ENCODE measurements at regions not wholly inside any gene's neighbourhood (a gene's known extent, or its start where the extent isn't known, plus 50 kb on each side); places are given as distances from the start of the nearest gene placed in this dataset.
A peak's percentile ranks its signal among the peaks of the same experiment; 100 is the strongest.

- H3K4me3 ChIP-seq (replicated peaks in 1 of 2; ENCODE audit: low read depth in 2 of 2, low read length in 2 of 2) = no peak overlapping the region
- no peak for TF ChIP-seq CTCF (IDR thresholded peaks at IDR 0.05; ENCODE audit: low read depth, low read length)
- DNase-seq (ENCODE audit: low read depth in 2 of 2) = peak; percentile 51 to 60
Measured at GRCh38 chr2:19764998-19765397, 136.8 kb downstream of the TTC32 start.

GRCh38 chr2:19763731-19764130 lies 138.1 kb downstream of the TTC32 start:
- no peak for DNase-seq (ENCODE audit: low read depth in 2 of 2)
- no peak overlapping the region for H3K4me3 ChIP-seq (replicated peaks in 1 of 2; ENCODE audit: low read depth in 2 of 2, low read length in 2 of 2)
- no peak for TF ChIP-seq CTCF (IDR thresholded peaks at IDR 0.05; ENCODE audit: low read depth, low read length)

DNA sequence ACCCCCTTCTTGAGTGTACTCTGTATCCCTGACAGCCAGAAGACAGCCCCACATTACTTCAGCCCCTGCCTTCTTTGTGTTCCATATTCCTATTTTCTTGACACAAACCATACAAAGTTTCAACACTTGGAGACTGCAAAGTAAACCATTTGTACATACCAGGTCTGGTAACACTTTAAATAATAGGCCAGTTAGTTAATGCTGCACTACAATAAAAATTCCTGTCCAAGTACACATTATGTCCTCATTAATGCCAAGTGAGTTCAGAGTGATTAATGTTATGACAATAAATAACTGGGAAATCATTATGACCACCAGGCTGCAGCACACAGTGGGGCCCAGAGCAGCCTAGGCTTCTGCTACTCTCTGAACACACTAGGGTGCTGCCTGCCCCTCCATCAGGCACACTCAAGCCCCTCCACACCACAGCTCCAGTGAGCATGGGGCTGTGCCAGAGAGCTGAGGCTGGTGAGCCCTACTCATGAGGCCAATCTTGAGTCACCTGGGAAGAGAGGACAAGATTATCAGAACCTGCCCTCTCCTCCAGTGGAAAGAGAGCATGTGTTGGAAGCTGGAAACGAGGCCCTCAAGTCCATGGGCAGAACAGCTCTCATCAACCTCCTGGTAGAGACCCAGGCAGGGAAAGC lies 138.7 kb downstream of the TTC32 start:
- no peak overlapping the region for H3K4me3 ChIP-seq (replicated peaks in 1 of 2; ENCODE audit: low read depth in 2 of 2, low read length in 2 of 2)
- TF ChIP-seq CTCF (IDR thresholded peaks at IDR 0.05; ENCODE audit: low read depth, low read length) = no peak
- no peak for DNase-seq (ENCODE audit: low read depth in 2 of 2)

GRCh38 chr2:19762142-19762541 lies 139.6 kb downstream of the TTC32 start:
- DNase-seq (ENCODE audit: low read depth in 2 of 2) = peak in 1 of 2 donors; percentile 65
- no peak for TF ChIP-seq CTCF (IDR thresholded peaks at IDR 0.05; ENCODE audit: low read depth, low read length)

GRCh38 chr2:19759880-19760279 lies 141.9 kb downstream of the TTC32 start:
- no peak for TF ChIP-seq CTCF (IDR thresholded peaks at IDR 0.05; ENCODE audit: low read depth, low read length)
- no peak for DNase-seq (ENCODE audit: low read depth in 2 of 2)
- no peak overlapping the region for H3K4me3 ChIP-seq (replicated peaks in 1 of 2; ENCODE audit: low read depth in 2 of 2, low read length in 2 of 2)

More at GRCh38 chr2:19762142-19762541, 139.6 kb downstream of the TTC32 start:
- no peak overlapping the region for H3K4me3 ChIP-seq (replicated peaks in 1 of 2; ENCODE audit: low read depth in 2 of 2, low read length in 2 of 2)

DNA sequence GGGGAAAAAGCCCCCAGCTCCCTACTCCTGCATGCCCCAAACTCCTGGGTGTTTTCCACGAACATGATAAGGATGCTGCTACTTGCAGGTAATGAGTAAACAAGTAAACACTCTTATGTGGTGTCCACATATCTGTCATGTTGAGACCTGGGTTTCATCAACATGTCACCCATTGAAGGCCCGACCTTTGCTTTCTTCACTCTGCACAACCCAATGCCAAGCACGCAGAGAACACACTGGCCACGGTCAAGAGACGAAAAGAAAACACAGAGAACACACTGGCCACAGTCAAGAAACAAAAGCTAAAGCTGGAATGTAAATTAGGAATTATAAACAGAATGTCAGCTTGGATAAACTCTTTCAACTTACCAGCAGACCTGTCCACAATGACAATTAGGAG lies 143.1 kb downstream of the TTC32 start:
- no peak overlapping the region for H3K4me3 ChIP-seq (replicated peaks in 1 of 2; ENCODE audit: low read depth in 2 of 2, low read length in 2 of 2)
- no peak for DNase-seq (ENCODE audit: low read depth in 2 of 2)
- TF ChIP-seq CTCF (IDR thresholded peaks at IDR 0.05; ENCODE audit: low read depth, low read length) = no peak

DNA sequence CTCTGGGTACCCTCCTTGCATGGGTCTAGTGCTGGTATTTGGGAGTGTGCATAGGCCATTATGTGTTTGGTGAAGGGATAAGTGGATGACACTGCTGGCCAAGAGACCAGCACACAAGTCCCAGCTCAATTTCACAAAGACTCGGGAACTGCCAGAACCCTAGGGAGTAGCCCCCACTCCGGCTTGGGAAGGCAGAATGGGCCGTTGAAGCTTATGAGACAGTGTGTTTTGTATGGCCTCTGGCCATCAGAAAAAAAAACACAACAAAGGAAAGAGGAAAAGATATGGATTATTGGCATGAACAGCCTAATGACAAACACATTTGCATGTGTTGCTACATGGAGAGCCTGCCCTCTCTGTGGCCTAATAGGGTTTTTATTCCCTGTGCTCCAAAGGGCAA lies 144.2 kb downstream of the TTC32 start:
- H3K4me3 ChIP-seq (replicated peaks in 1 of 2; ENCODE audit: low read depth in 2 of 2, low read length in 2 of 2) = no peak overlapping the region
- no peak for TF ChIP-seq CTCF (IDR thresholded peaks at IDR 0.05; ENCODE audit: low read depth, low read length)
- peak; percentile 21 to 43 for DNase-seq (ENCODE audit: low read depth in 2 of 2)
